H1 (cell line): ENCODE measurements at regions not wholly inside any gene's neighbourhood (a gene's known extent, or its start where the extent isn't known, plus 50 kb on each side); places are given as distances from the start of the nearest gene placed in this dataset.

ENCODE experiments used
- CTCF ChIA-PET: fragments of 300-600 bp; sonication (Branson Sonifier 250); formaldehyde crosslinking; loops from one replicate; lab custom pipeline; 2021; ENCODE audit not compliant: partially characterized antibody; lab: Charles Lee
- POLR2A ChIA-PET: fragments of 300-600 bp; sonication (Branson Sonifier 250); formaldehyde crosslinking; loops from one replicate; lab custom pipeline; 2021; ENCODE audit warnings: inconsistent platforms; ENCODE audit not compliant: partially characterized antibody; lab: Charles Lee
- DNase-seq, 2 experiments: peaks; one replicate each; pipeline versions ENCODE4 v3.0.0 to v3.0.0-alpha.2; 2010 to 2022; ENCODE audit warnings: low spot score in 2 of 2, low read depth in 1 of 2, mixed read lengths in 1 of 2
- FAIRE-seq: peaks from 2 replicates; lab custom pipeline; 2011; peaks lifted over from hg19 to GRCh38; lab: Jason Lieb, UNC
- H2AFZ ChIP-seq: 2 replicates; pipeline ENCODE4 v1.8.1; 2012; ENCODE audit warnings: low read length, inconsistent platforms
- H2AK5ac ChIP-seq: 2 replicates; pipeline ENCODE4 v1.6.1; 2013; ENCODE audit warnings: low read depth, low read length
- H2BK120ac ChIP-seq: replicated peaks from 2 replicates; pipeline ENCODE3; 2013; ENCODE audit warnings: low read depth, low read length, inconsistent platforms
- H2BK12ac ChIP-seq: 2 replicates; pipeline ENCODE4 v1.6.1; 2013; ENCODE audit warnings: low read depth, low read length
- H2BK15ac ChIP-seq: 2 replicates; pipeline ENCODE4 v1.6.1; 2013; ENCODE audit warnings: low read length
- H2BK20ac ChIP-seq: 2 replicates; pipeline ENCODE4 v1.6.1; 2013; ENCODE audit warnings: low read length
- H2BK5ac ChIP-seq: 2 replicates; pipeline ENCODE4 v1.6.1; 2013; ENCODE audit warnings: low read depth, low read length
- H3K14ac ChIP-seq: 2 replicates; pipeline ENCODE4 v1.6.1; 2013; ENCODE audit warnings: inconsistent platforms; ENCODE audit not compliant: insufficient read length
- H3K18ac ChIP-seq: 2 replicates; pipeline ENCODE4 v1.6.1; 2013; ENCODE audit warnings: low read length; ENCODE audit errors: extremely low read depth
- H3K23ac ChIP-seq: 2 replicates; pipeline ENCODE4 v1.6.1; 2013; ENCODE audit warnings: inconsistent platforms; ENCODE audit not compliant: insufficient read length
- H3K23me2 ChIP-seq: 2 replicates; pipeline ENCODE4 v1.6.1; 2013; ENCODE audit warnings: low read depth, low read length
- H3K27ac ChIP-seq: 2 replicates; pipeline ENCODE4 v1.6.1; 2011; ENCODE audit warnings: low read depth, low read length, inconsistent platforms
- H3K27me3 ChIP-seq, 4 experiments: replicated peaks in 1 of 4; 1 replicate in 1 of 4; 2 replicates in 3 of 4; pipeline versions ENCODE4 v1.6.1 to v1.8.1; 2011 to 2013; ENCODE audit warnings: low read length in 3 of 4, mild to moderate bottlenecking in 3 of 4, inconsistent platforms in 2 of 4, mixed read lengths in 2 of 4, moderate library complexity in 1 of 4; ENCODE audit not compliant: control insufficient read depth in 3 of 4, insufficient read depth in 3 of 4; ENCODE audit errors: extremely low read depth in 1 of 4
- H3K36me3 ChIP-seq, 4 experiments: 2 replicates each; pipeline versions ENCODE4 v1.6.1 to v1.8.1; 2011 to 2013; ENCODE audit warnings: mild to moderate bottlenecking in 4 of 4, low read length in 3 of 4, moderate library complexity in 2 of 4, control low read depth in 1 of 4, inconsistent platforms in 1 of 4; ENCODE audit not compliant: insufficient read depth in 4 of 4, control insufficient read depth in 2 of 4
- H3K4ac ChIP-seq: replicated peaks from 2 replicates; pipeline ENCODE3; 2013; ENCODE audit warnings: low read length, low read depth, mixed read lengths, inconsistent platforms; ENCODE audit not compliant: insufficient read length
- H3K4me1 ChIP-seq, 4 experiments: replicated peaks in 1 of 4; 1 replicate in 1 of 4; 2 replicates in 3 of 4; pipeline versions ENCODE4 v1.6.1 to v1.8.1; 2011 to 2013; ENCODE audit warnings: low read length in 3 of 4, inconsistent platforms in 2 of 4, mixed read lengths in 1 of 4; ENCODE audit not compliant: insufficient read depth in 4 of 4, control insufficient read depth in 3 of 4
- H3K4me2 ChIP-seq, 2 experiments: 2 replicates each; pipeline versions ENCODE4 v1.6.1 to v1.8.1; 2011 to 2013; ENCODE audit warnings: low read depth in 2 of 2, low read length in 2 of 2, control low read depth in 1 of 2, inconsistent platforms in 1 of 2, mild to moderate bottlenecking in 1 of 2; ENCODE audit not compliant: insufficient read depth in 1 of 2
- H3K4me3 ChIP-seq, 4 experiments: fragments of 200-600, 300-600 bp in 1 of 4; sonication (generic), shearing (Covaris generic), sonication (Bioruptor Twin) in 1 of 4; 2 replicates each; pipeline versions ENCODE4 v1.5.1 to v1.8.1; 2011 to 2016; ENCODE audit warnings: low read length in 4 of 4, low read depth in 3 of 4, control low read depth in 2 of 4, inconsistent platforms in 2 of 4, mild to moderate bottlenecking in 2 of 4, mixed read lengths in 1 of 4, moderate library complexity in 1 of 4; ENCODE audit not compliant: insufficient read depth in 2 of 4; ENCODE audit errors: extremely low read depth in 1 of 4
- H3K56ac ChIP-seq: replicated peaks from 2 replicates; pipeline ENCODE3; 2013; ENCODE audit warnings: low read depth, mild to moderate bottlenecking, mixed read lengths, low read length, inconsistent platforms; ENCODE audit not compliant: insufficient read length
- H3K79me1 ChIP-seq: 2 replicates; pipeline ENCODE4 v1.6.1; 2013; ENCODE audit warnings: low read depth, low read length, control low read depth
- H3K79me2 ChIP-seq, 2 experiments: 2 replicates each; pipeline versions ENCODE4 v1.6.1 to v1.8.1; 2012 to 2013; ENCODE audit warnings: low read length in 2 of 2, mild to moderate bottlenecking in 2 of 2, inconsistent platforms in 1 of 2; ENCODE audit not compliant: insufficient read depth in 2 of 2, control insufficient read depth in 1 of 2
- H3K9ac ChIP-seq, 4 experiments: replicated peaks in 1 of 4; 1 replicate in 1 of 4; 2 replicates in 3 of 4; pipeline versions ENCODE4 v1.6.1 to v1.8.1; 2011 to 2013; ENCODE audit warnings: low read depth in 3 of 4, low read length in 3 of 4, control low read depth in 2 of 4, mild to moderate bottlenecking in 2 of 4, moderate library complexity in 2 of 4, inconsistent platforms in 1 of 4; ENCODE audit errors: extremely low read depth in 1 of 4
- H3K9me3 ChIP-seq, 2 experiments: 2 replicates each; pipeline versions ENCODE4 v1.6.1 to v1.8.1; 2012 to 2013; ENCODE audit warnings: mild to moderate bottlenecking in 2 of 2, moderate library complexity in 2 of 2, control low read depth in 1 of 2, inconsistent platforms in 1 of 2, low read depth in 1 of 2, low read length in 1 of 2, mixed read lengths in 1 of 2; ENCODE audit not compliant: insufficient read depth in 2 of 2
- H4K20me1 ChIP-seq, 2 experiments: replicated peaks in 1 of 2; 2 replicates each; pipeline versions ENCODE3 to v1.8.1; 2011 to 2013; ENCODE audit warnings: inconsistent platforms in 2 of 2, low read length in 2 of 2, mild to moderate bottlenecking in 1 of 2; ENCODE audit not compliant: insufficient read depth in 2 of 2, control insufficient read depth in 1 of 2
- H4K5ac ChIP-seq: 2 replicates; pipeline ENCODE4 v1.6.1; 2013; ENCODE audit warnings: low read length, low read depth, mixed read lengths, inconsistent platforms; ENCODE audit not compliant: insufficient read length
- H4K8ac ChIP-seq: 2 replicates; pipeline ENCODE4 v1.8.0; 2013; ENCODE audit warnings: mild to moderate bottlenecking, moderate library complexity, low read length, inconsistent platforms; ENCODE audit not compliant: insufficient read depth; ENCODE audit errors: extremely low read depth
- H4K91ac ChIP-seq: replicated peaks from 2 replicates; pipeline ENCODE3; 2013; ENCODE audit warnings: low read length, mixed read lengths, inconsistent platforms; ENCODE audit not compliant: insufficient read length
- ATF2 ChIP-seq: IDR thresholded peaks from 2 replicates; pipeline ENCODE4 v1.6.1; 2012; ENCODE audit warnings: low read length, inconsistent platforms
- BACH1 ChIP-seq: IDR thresholded peaks from 2 replicates; pipeline ENCODE4 v1.6.1; 2012; ENCODE audit warnings: low read length, improper control_type of control experiment
- CBX8 ChIP-seq: fragments of 300-800, 300-1000 bp; sonication (generic); IDR thresholded peaks from 2 replicates; pipeline ENCODE4 v1.7.1; 2016; ENCODE audit warnings: low read depth, low read length, borderline replicate concordance
- PHF8 ChIP-seq: fragments of 200-600 bp; sonication (generic); conservative IDR thresholded peaks from 2 replicates; pipeline ENCODE4 v1.7.1; 2012; ENCODE audit warnings: low read depth, mild to moderate bottlenecking, inconsistent platforms, low read length, moderate library complexity
- POLR2AphosphoS5 ChIP-seq: IDR thresholded peaks from 2 replicates; pipeline ENCODE4 v1.6.1; 2011; ENCODE audit warnings: low read depth, low read length
- POU5F1 ChIP-seq: IDR thresholded peaks from 2 replicates; pipeline ENCODE4 v1.6.1; 2011; ENCODE audit warnings: low read depth, mild to moderate bottlenecking, low read length, moderate library complexity
- RBBP5 ChIP-seq: IDR thresholded peaks from 2 replicates; pipeline ENCODE4 v1.7.1; 2012; ENCODE audit warnings: low read depth, mild to moderate bottlenecking, inconsistent platforms, low read length, moderate library complexity, borderline replicate concordance
- WGBS, 2 experiments: shearing (Covaris generic) in 1 of 2; methylation state at CpG; one replicate each; pipeline versions ENCODE4 v1.1.6 to v1.1.7; 2013 to 2015; ENCODE audit warnings: low lambda C conversion rate in 2 of 2, mixed read lengths in 2 of 2, inconsistent platforms in 1 of 2, low coverage in 1 of 2, missing lambda C conversion rate in 1 of 2; ENCODE audit not compliant: insufficient replicate concordance in 2 of 2, insufficient coverage in 1 of 2, insufficient read length in 1 of 2; ENCODE audit errors: extremely low coverage in 1 of 2, missing lambda C conversion rate in 1 of 2; 5-methylcytosine and 5-hydroxymethylcytosine counted together

GRCh38 chr2:83238111-83238510 lies 1221.0 kb downstream of the SUCLG1 start:
- WGBS, 2 experiments = 97% methylated on average over 2 of the region's 2 CpGs; no CpG with 5 or more reads in 1 of the 2 experiments
- CTCF ChIA-PET = no interaction called here
- TF ChIP-seq BACH1 = no peak
- no peak for TF ChIP-seq POU5F1
- no peak for TF ChIP-seq CBX8
- no peak for TF ChIP-seq POLR2AphosphoS5
- TF ChIP-seq RBBP5 = no peak
- no peak for TF ChIP-seq PHF8
- TF ChIP-seq ATF2 = no peak

More at GRCh38 chr2:83238111-83238510, 1221.0 kb downstream of the SUCLG1 start:
- Histone ChIP-seq H2BK20ac (no peak overlapping the region), H3K79me1 (no peaks in the 10 kb centered on the region), H2BK15ac (no peak overlapping the region), H3K18ac (no peak overlapping the region), H2BK120ac (no peak overlapping the region), H4K91ac (no peak overlapping the region), H3K9me3 (no peaks in the 10 kb centered on the region), H3K4ac (no peak overlapping the region), H3K23me2 (no peaks in the 10 kb centered on the region), H3K36me3 (no peaks in the 10 kb centered on the region), H2AK5ac (no peak overlapping the region), H4K8ac (no peak overlapping the region), H4K20me1 (no peaks in the 10 kb centered on the region), H2BK5ac (no peak overlapping the region), H3K27me3 (no peaks in the 10 kb centered on the region), H3K23ac (no peak overlapping the region), H2AFZ (no peak overlapping the region; the same call in 1 of the 2 replicates), H3K79me2 (no peaks in the 10 kb centered on the region), H3K14ac (no peak overlapping the region), H3K4me3 (no peak overlapping the region), H3K56ac (no peak overlapping the region), H2BK12ac (no peak overlapping the region), H3K9ac (no peak overlapping the region), H4K5ac (no peak overlapping the region), H3K27ac (no peak overlapping the region), H3K4me2 (no peak overlapping the region), H3K4me1 (no peaks in the 10 kb centered on the region)
- POLR2A ChIA-PET = no interaction called here
- FAIRE-seq (no peak), DNase-seq (no peak)
